CD14-positive monocyte (primary cell): ENCODE measurements at regions not wholly inside any gene's neighbourhood (a gene's known extent, or its start where the extent isn't known, plus 50 kb on each side); places are given as distances from the start of the nearest gene placed in this dataset.

Experiments used
- DNase-seq, 3 donors: peaks; one replicate each; pipeline ENCODE4 v3.0.0-alpha.2; 2011 to 2022
- H2AFZ ChIP-seq: 2 replicates; pipeline ENCODE4 v1.6.0; 2012; ENCODE audit warnings: mild to moderate bottlenecking, low read depth, low read length, inconsistent platforms; ENCODE audit not compliant: insufficient read depth, poor library complexity, severe bottlenecking
- H3K27ac ChIP-seq, 2 donors: 1 replicate in 1 of 2; 2 replicates in 1 of 2; pipeline ENCODE4 v1.5.1; 2012 to 2013; ENCODE audit warnings: low read length in 2 of 2, control low read depth in 1 of 2, inconsistent platforms in 1 of 2, low read depth in 1 of 2, mild to moderate bottlenecking in 1 of 2
- H3K27me3 ChIP-seq, 2 donors: one replicate each; pipeline versions ENCODE4 v1.6.0 to v1.6.1; 2011 to 2013; ENCODE audit warnings: low read length in 2 of 2; ENCODE audit not compliant: control insufficient read depth in 2 of 2, insufficient read depth in 2 of 2
- H3K36me3 ChIP-seq, 2 donors: replicated peaks in 1 of 2; 1 replicate in 1 of 2; 2 replicates in 1 of 2; pipeline versions ENCODE4 v1.5.1 to v1.6.1; 2012 to 2013; ENCODE audit warnings: low read length in 2 of 2, control low read depth in 1 of 2, inconsistent platforms in 1 of 2, mild to moderate bottlenecking in 1 of 2; ENCODE audit not compliant: insufficient read depth in 2 of 2, control insufficient read depth in 1 of 2
- H3K4me1 ChIP-seq, 2 donors: 1 replicate in 1 of 2; 2 replicates in 1 of 2; pipeline versions ENCODE4 v1.5.1 to v1.6.1; 2012 to 2013; ENCODE audit warnings: low read length in 2 of 2, control low read depth in 1 of 2, inconsistent platforms in 1 of 2, mild to moderate bottlenecking in 1 of 2, moderate library complexity in 1 of 2; ENCODE audit not compliant: insufficient read depth in 2 of 2, control insufficient read depth in 1 of 2
- H3K4me2 ChIP-seq: replicated peaks from 2 replicates; pipeline ENCODE3; 2012; ENCODE audit warnings: low read length, moderate library complexity, mild to moderate bottlenecking; ENCODE audit not compliant: poor library complexity, severe bottlenecking; ENCODE audit errors: extremely low read depth
- H3K4me3 ChIP-seq, 3 experiments: fragments of 200-600 bp in 1 of 3; sonication (generic) in 1 of 3; replicated peaks in 1 of 3; 1 replicate in 2 of 3; 2 replicates in 1 of 3; pipeline ENCODE4 v1.5.1; 2011 to 2013; ENCODE audit warnings: low read length in 3 of 3, mild to moderate bottlenecking in 3 of 3, control low read depth in 2 of 3, low read depth in 2 of 3, inconsistent platforms in 1 of 3, moderate library complexity in 1 of 3
- H3K79me2 ChIP-seq: 2 replicates; pipeline ENCODE4 v1.6.0; 2012; ENCODE audit warnings: mild to moderate bottlenecking, control low read depth, inconsistent platforms, low read length, moderate library complexity; ENCODE audit not compliant: insufficient read depth
- H3K9ac ChIP-seq: 2 replicates; pipeline ENCODE4 v1.6.0; 2017; ENCODE audit warnings: low read length, mild to moderate bottlenecking; ENCODE audit not compliant: insufficient read depth, poor library complexity, severe bottlenecking
- H3K9me3 ChIP-seq, 2 donors: replicated peaks in 1 of 2; 1 replicate in 1 of 2; 2 replicates in 1 of 2; pipeline versions ENCODE4 v1.5.1 to v1.6.1; 2012 to 2013; ENCODE audit warnings: low read length in 2 of 2, control low read depth in 1 of 2; ENCODE audit not compliant: control insufficient read depth in 1 of 2, insufficient read depth in 1 of 2
- H4K20me1 ChIP-seq: 2 replicates; pipeline ENCODE4 v1.6.0; 2012; ENCODE audit warnings: mild to moderate bottlenecking, low read length, control low read depth, moderate library complexity; ENCODE audit not compliant: insufficient read depth
- H3K27ac Mint-ChIP-seq, 7 donors: one replicate each; pipeline ENCODE4 v1.8.0; 2020; ENCODE audit warnings: mild to moderate bottlenecking in 7 of 7, mixed read lengths in 7 of 7, moderate library complexity in 6 of 7, inconsistent platforms in 2 of 7
- H3K27me3 Mint-ChIP-seq, 3 donors: one replicate each; pipeline ENCODE4 v1.8.0; 2021 to 2022; ENCODE audit warnings: low read depth in 3 of 3, mild to moderate bottlenecking in 3 of 3, mixed read lengths in 3 of 3, moderate library complexity in 3 of 3, inconsistent platforms in 1 of 3
- H3K36me3 Mint-ChIP-seq, 2 donors: one replicate each; pipeline ENCODE4 v1.8.0; 2020; ENCODE audit warnings: mixed read lengths in 2 of 2, inconsistent platforms in 1 of 2, mild to moderate bottlenecking in 1 of 2
- H3K4me1 Mint-ChIP-seq: one replicate; pipeline ENCODE4 v1.8.0; 2020; ENCODE audit warnings: mild to moderate bottlenecking, mixed read lengths
- H3K4me3 Mint-ChIP-seq, 2 donors: one replicate each; pipeline ENCODE4 v1.8.0; 2020; ENCODE audit warnings: mild to moderate bottlenecking in 2 of 2, mixed read lengths in 2 of 2, moderate library complexity in 1 of 2
- H3K9me3 Mint-ChIP-seq, 7 donors: one replicate each; pipeline ENCODE4 v1.8.0; 2020 to 2022; ENCODE audit warnings: mixed read lengths in 7 of 7, mild to moderate bottlenecking in 6 of 7, moderate library complexity in 6 of 7, inconsistent platforms in 2 of 7
- WGBS: methylation state at CpG from one replicate; pipeline ENCODE4 v1.1.5; 2013; ENCODE audit warnings: missing lambda C conversion rate; ENCODE audit not compliant: insufficient coverage; 5-methylcytosine and 5-hydroxymethylcytosine counted together
- intact Hi-C, 2 donors: fragments of 100-400 bp; cut with micrococcal nuclease; formaldehyde crosslinking; loops; one replicate each; pipeline versions ENCODE4 v1.15.0 to v1.15.1; 2023
- TF ChIP-seq, protein P1 (sequence below): fragments of 200-600 bp; IDR thresholded peaks from one replicate; pipeline ENCODE4 v1.8.0; 2022; ENCODE audit warnings: antibody characterized with exemption, mild to moderate bottlenecking

DNA sequence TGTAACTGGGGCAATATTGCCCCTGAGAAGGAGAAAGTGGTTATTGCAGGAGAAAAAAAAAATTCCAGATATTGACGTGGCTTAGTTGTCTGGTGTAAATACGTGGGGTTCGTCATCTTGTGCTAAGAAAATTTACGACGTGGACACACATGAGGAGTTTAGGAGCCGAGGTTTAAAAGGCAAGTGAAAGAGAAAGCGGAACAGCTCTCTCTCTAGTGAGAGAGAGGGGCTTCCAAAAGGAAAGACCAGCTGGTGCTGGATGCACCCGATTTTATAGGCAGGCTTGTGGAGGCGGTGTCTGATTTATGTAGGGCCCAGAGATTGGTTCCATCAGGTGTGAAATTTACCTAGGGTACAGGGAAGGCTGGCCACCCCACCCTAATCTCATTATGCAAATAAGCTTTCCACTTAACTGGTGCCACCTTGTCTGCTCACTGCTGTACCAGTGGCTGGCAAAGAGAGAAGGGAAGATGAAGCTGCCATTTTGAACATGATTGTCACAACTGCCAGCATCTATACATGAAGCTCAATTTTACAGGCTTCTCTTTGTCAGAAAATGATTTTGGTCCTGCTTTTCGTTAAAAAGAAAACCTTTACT is 845.1 kb downstream of the DACH1 start:
- Histone ChIP-seq H3K27ac (no peak overlapping the region), H3K9me3 (peaks cover 0 to 10% of the 10 kb centered on the region in 2 donors), H3K79me2 (no peaks in the 10 kb centered on the region), H3K4me3 (no peak overlapping the region), H4K20me1 (no peaks in the 10 kb centered on the region), H2AFZ (no peak overlapping the region), H3K9ac (no peak overlapping the region), H3K4me1 (no peaks in the 10 kb centered on the region), H3K4me2 (no peak overlapping the region), H3K27me3 (no peaks in the 10 kb centered on the region), H3K36me3 (no peaks in the 10 kb centered on the region)
- Mint-ChIP-seq H3K9me3 (peaks cover 2 to 19% (median 8%) of the 10 kb centered on the region in 7 donors), H3K36me3 (no peaks in the 10 kb centered on the region), H3K27ac (no peak overlapping the region), H3K27me3 (no peaks in the 10 kb centered on the region), H3K4me3 (peak overlapping the region in 1 of 2 donors; percentile 48), H3K4me1 (no peaks in the 10 kb centered on the region)
- WGBS = 78% methylated on average over 6 of the region's 10 CpGs
- no peak for DNase-seq
- TF ChIP-seq, protein P1, sequence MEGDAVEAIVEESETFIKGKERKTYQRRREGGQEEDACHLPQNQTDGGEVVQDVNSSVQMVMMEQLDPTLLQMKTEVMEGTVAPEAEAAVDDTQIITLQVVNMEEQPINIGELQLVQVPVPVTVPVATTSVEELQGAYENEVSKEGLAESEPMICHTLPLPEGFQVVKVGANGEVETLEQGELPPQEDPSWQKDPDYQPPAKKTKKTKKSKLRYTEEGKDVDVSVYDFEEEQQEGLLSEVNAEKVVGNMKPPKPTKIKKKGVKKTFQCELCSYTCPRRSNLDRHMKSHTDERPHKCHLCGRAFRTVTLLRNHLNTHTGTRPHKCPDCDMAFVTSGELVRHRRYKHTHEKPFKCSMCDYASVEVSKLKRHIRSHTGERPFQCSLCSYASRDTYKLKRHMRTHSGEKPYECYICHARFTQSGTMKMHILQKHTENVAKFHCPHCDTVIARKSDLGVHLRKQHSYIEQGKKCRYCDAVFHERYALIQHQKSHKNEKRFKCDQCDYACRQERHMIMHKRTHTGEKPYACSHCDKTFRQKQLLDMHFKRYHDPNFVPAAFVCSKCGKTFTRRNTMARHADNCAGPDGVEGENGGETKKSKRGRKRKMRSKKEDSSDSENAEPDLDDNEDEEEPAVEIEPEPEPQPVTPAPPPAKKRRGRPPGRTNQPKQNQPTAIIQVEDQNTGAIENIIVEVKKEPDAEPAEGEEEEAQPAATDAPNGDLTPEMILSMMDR = no peak
- intact Hi-C loops = no loop called here

GRCh38 chr13:71018995-71019394 is 848.0 kb downstream of the DACH1 start:
- no peaks in the 10 kb centered on the region for H3K27me3 Mint-ChIP-seq
- Histone ChIP-seq H3K4me1 (no peaks in the 10 kb centered on the region), H3K4me3 (no peak overlapping the region), H3K9ac (no peak overlapping the region), H3K9me3 (peaks cover 0 to 4% of the 10 kb centered on the region in 2 donors), H3K27me3 (no peaks in the 10 kb centered on the region), H3K36me3 (no peaks in the 10 kb centered on the region), H3K27ac (no peak overlapping the region), H3K79me2 (no peaks in the 10 kb centered on the region), H4K20me1 (no peaks in the 10 kb centered on the region), H3K4me2 (no peak overlapping the region), H2AFZ (no peak overlapping the region)
- H3K4me3 Mint-ChIP-seq = no peak overlapping the region
- intact Hi-C loops = no loop called here
- TF ChIP-seq, protein P1 = no peak
- no peak for DNase-seq
- H3K36me3 Mint-ChIP-seq = no peaks in the 10 kb centered on the region
- no CpG with 5 or more reads among the region's 1 CpG for WGBS
- no peak overlapping the region for H3K27ac Mint-ChIP-seq
- peaks cover 0 to 12% (median 0%) of the 10 kb centered on the region in 7 donors for H3K9me3 Mint-ChIP-seq
- no peaks in the 10 kb centered on the region for H3K4me1 Mint-ChIP-seq
